HCT116 (cell line): ENCODE measurements at regions not wholly inside any gene's neighbourhood (a gene's known extent, or its start where the extent isn't known, plus 50 kb on each side); places are given as distances from the start of the nearest gene placed in this dataset.

Experiments used
- ATAC-seq: fragments of 200-7000 bp; cut with Tn5 transposase; 2 replicates; pipeline ENCODE4 v1.9.1; 2020; ENCODE audit warnings: mild to moderate bottlenecking, moderate library complexity
- BruUV-seq: library from RNA; stranded (reverse); fragments of 400-500 nt; replicated peaks from 2 replicates; lab custom pipeline; 2021; lab: Mats Ljungman, UMichigan
- CTCF ChIA-PET: fragments of 300-600 bp; sonication (Branson Sonifier 250); formaldehyde crosslinking; loops from one replicate; lab custom pipeline; 2021; ENCODE audit warnings: antibody characterized with exemption; lab: Charles Lee
- POLR2A ChIA-PET: fragments of 300-600, 350-600 bp; sonication (Branson Sonifier 250); formaldehyde crosslinking; loops from one replicate; lab custom pipeline; 2021; ENCODE audit warnings: antibody characterized with exemption; lab: Charles Lee
- RAD21 ChIA-PET, 2 experiments: fragments of 300-600 bp; sonication (Branson Sonifier 250); formaldehyde crosslinking; loops; one replicate each; lab custom pipeline; 2023; ENCODE audit warnings: low total read pairs in 2 of 2; ENCODE audit not compliant: uncharacterized antibody in 2 of 2, unreplicated experiment in 2 of 2, low non-redundant PET in 1 of 2; lab: Charles Lee
- DNase-seq: peaks from one replicate; pipeline ENCODE4 v3.0.0-alpha.2; 2010; ENCODE audit warnings: low read depth, low spot score
- H2AFZ ChIP-seq: fragments of 200-600 bp; shearing (Covaris generic), sonication (generic); 2 replicates; pipeline ENCODE4 v1.6.1; 2017; ENCODE audit warnings: low read depth, mixed run types, mixed read lengths, antibody characterized with exemption, low read length; ENCODE audit not compliant: poor library complexity, severe bottlenecking
- H3K27ac ChIP-seq: 2 replicates; pipeline ENCODE4 v1.5.1; 2012; ENCODE audit warnings: low read depth, low read length
- H3K27me3 ChIP-seq: fragments of 200-600 bp; sonication (generic); 2 replicates; pipeline ENCODE4 v1.6.1; 2016; ENCODE audit warnings: mixed run types, low read length, mixed read lengths; ENCODE audit not compliant: insufficient read depth
- H3K36me3 ChIP-seq, 2 experiments: fragments of 200-500 bp in 1 of 2; fragments of 200-600 bp in 1 of 2; sonication (Bioruptor generic) in 1 of 2; sonication (generic) in 1 of 2; 2 replicates each; pipeline versions ENCODE4 v1.5.1 to v1.6.1; 2014 to 2016; ENCODE audit warnings: low read length in 2 of 2, inconsistent platforms in 1 of 2, mixed read lengths in 1 of 2, mixed run types in 1 of 2; ENCODE audit not compliant: insufficient read depth in 2 of 2, control insufficient read depth in 1 of 2
- H3K4me1 ChIP-seq, 2 experiments: fragments of 200-600 bp in 1 of 2; sonication (generic) in 1 of 2; 2 replicates each; pipeline versions ENCODE4 v1.5.1 to v1.6.1; 2012 to 2017; ENCODE audit warnings: low read length in 2 of 2, inconsistent platforms in 1 of 2, mild to moderate bottlenecking in 1 of 2, mixed read lengths in 1 of 2, mixed run types in 1 of 2, moderate library complexity in 1 of 2; ENCODE audit not compliant: insufficient read depth in 2 of 2, control insufficient read depth in 1 of 2
- H3K4me2 ChIP-seq: fragments of 200-600 bp; sonication (generic); 2 replicates; pipeline ENCODE4 v1.6.1; 2017; ENCODE audit warnings: mixed run types, low read length, mixed read lengths
- H3K4me3 ChIP-seq, 2 experiments: fragments of 200-600 bp in 1 of 2; sonication (generic) in 1 of 2; replicated peaks in 1 of 2; 2 replicates each; pipeline ENCODE4 v1.5.1; 2011 to 2016; ENCODE audit warnings: low read length in 2 of 2, control low read depth in 1 of 2, low read depth in 1 of 2, mild to moderate bottlenecking in 1 of 2, mixed read lengths in 1 of 2, mixed run types in 1 of 2
- H3K79me2 ChIP-seq: fragments of 200-600 bp; sonication (generic); 2 replicates; pipeline ENCODE4 v1.6.1; 2017; ENCODE audit warnings: mild to moderate bottlenecking, mixed run types, low read length, moderate library complexity, mixed read lengths; ENCODE audit not compliant: insufficient read depth
- H3K9ac ChIP-seq: fragments of 200-600 bp; sonication (generic); 2 replicates; pipeline ENCODE4 v1.6.1; 2016; ENCODE audit warnings: low read length, mixed read lengths
- H3K9me2 ChIP-seq: fragments of 200-600 bp; sonication (generic), shearing (Covaris generic); 2 replicates; pipeline ENCODE4 v1.6.1; 2017; ENCODE audit warnings: mixed run types, mild to moderate bottlenecking, moderate library complexity; ENCODE audit not compliant: insufficient read depth
- H3K9me3 ChIP-seq, 2 experiments: fragments of 200-500 bp in 1 of 2; fragments of 200-600 bp in 1 of 2; sonication (Bioruptor generic) in 1 of 2; sonication (generic) in 1 of 2; 2 replicates each; pipeline ENCODE4 v1.6.1; 2014 to 2017; ENCODE audit warnings: low read length in 2 of 2, mixed read lengths in 2 of 2, inconsistent platforms in 1 of 2, low read depth in 1 of 2, mild to moderate bottlenecking in 1 of 2, mixed run types in 1 of 2, moderate library complexity in 1 of 2; ENCODE audit not compliant: control insufficient read depth in 1 of 2, insufficient read depth in 1 of 2
- H4K20me1 ChIP-seq: fragments of 200-600 bp; sonication (generic), shearing (Covaris generic); 2 replicates; pipeline ENCODE4 v1.6.1; 2017; ENCODE audit warnings: mixed run types, mild to moderate bottlenecking, moderate library complexity; ENCODE audit not compliant: insufficient read depth
- CTCF ChIP-seq, 3 experiments: fragments of 200-600 bp in 1 of 3; sonication (generic) in 1 of 3; IDR thresholded peaks in 2 of 3; conservative IDR thresholded peaks in 1 of 3; 2 replicates each; pipeline ENCODE4 v1.5.1; 2012 to 2017; ENCODE audit warnings: low read depth in 2 of 3, low read length in 2 of 3, antibody characterized with exemption in 1 of 3, borderline replicate concordance in 1 of 3, control low read depth in 1 of 3, mild to moderate bottlenecking in 1 of 3, mixed read lengths in 1 of 3, mixed run types in 1 of 3, moderate library complexity in 1 of 3; ENCODE audit not compliant: insufficient read depth in 1 of 3
- EGR1 ChIP-seq: IDR thresholded peaks from 2 replicates; pipeline ENCODE4 v1.6.1; 2012; ENCODE audit warnings: low read depth
- ELF1 ChIP-seq: IDR thresholded peaks from 2 replicates; pipeline ENCODE4 v1.6.1; 2012; ENCODE audit warnings: low read depth, borderline replicate concordance
- EZH2phosphoT487 ChIP-seq: fragments of 200-600 bp; IDR thresholded peaks from 2 replicates; pipeline ENCODE4 v1.6.1; 2018; ENCODE audit warnings: antibody characterized with exemption, borderline replicate concordance
- FOSL1 ChIP-seq: IDR thresholded peaks from 2 replicates; pipeline ENCODE4 v1.6.1; 2012; ENCODE audit warnings: low read depth
- JUND ChIP-seq: IDR thresholded peaks from 2 replicates; pipeline ENCODE4 v1.6.1; 2012
- MAX ChIP-seq: IDR thresholded peaks from 2 replicates; pipeline ENCODE4 v1.6.1; 2012
- POLR2A ChIP-seq: IDR thresholded peaks from 2 replicates; pipeline ENCODE4 v1.7.0; 2011; ENCODE audit warnings: borderline replicate concordance; ENCODE audit not compliant: insufficient read depth, insufficient read length; ENCODE audit errors: extremely low read depth
- RAD21 ChIP-seq: IDR thresholded peaks from 2 replicates; pipeline ENCODE4 v1.6.1; 2012; ENCODE audit warnings: low read depth, mild to moderate bottlenecking
- REST ChIP-seq: IDR thresholded peaks from 2 replicates; pipeline ENCODE4 v1.6.1; 2012; ENCODE audit warnings: low read depth
- TCF7L2 ChIP-seq: IDR thresholded peaks from 2 replicates; pipeline ENCODE4 v1.7.0; 2011; ENCODE audit warnings: borderline replicate concordance, inconsistent platforms; ENCODE audit not compliant: insufficient read depth, insufficient read length; ENCODE audit errors: extremely low read depth
- YY1 ChIP-seq: IDR thresholded peaks from 2 replicates; pipeline ENCODE4 v1.6.1; 2011; ENCODE audit warnings: low read length, low read depth, moderate library complexity, mild to moderate bottlenecking; ENCODE audit not compliant: insufficient replicate concordance; ENCODE audit errors: extremely low read depth
- ZFX ChIP-seq: fragments of 450-650 bp; IDR thresholded peaks from 2 replicates; pipeline ENCODE4 v1.6.1; 2017
- ZNF274 ChIP-seq: fragments of 200-500 bp; sonication (Bioruptor generic); IDR thresholded peaks from 2 replicates; pipeline ENCODE4 v1.6.1; 2014; ENCODE audit warnings: mild to moderate bottlenecking, low read depth, low read length, inconsistent platforms
- intact Hi-C: fragments of 100-400 bp; cut with micrococcal nuclease; formaldehyde crosslinking; loops from 2 replicates; pipeline ENCODE4 v1.10.0; 2022

- Histone ChIP-seq H3K9me3 (peaks cover 12 to 18% of the 10 kb centered on the region in 2 experiments; a peak in 2 of 4 replicates), H3K27ac (no peak overlapping the region), H3K4me3 (no peak overlapping the region), H3K27me3 (no peaks in the 10 kb centered on the region), H3K9ac (no peak overlapping the region), H3K9me2 (no peaks in the 10 kb centered on the region), H2AFZ (no peak overlapping the region), H3K4me2 (no peak overlapping the region), H4K20me1 (no peaks in the 10 kb centered on the region), H3K79me2 (no peaks in the 10 kb centered on the region), H3K36me3 (no peaks in the 10 kb centered on the region), H3K4me1 (no peaks in the 10 kb centered on the region)
- TF ChIP-seq TCF7L2: no peak
- TF ChIP-seq JUND: no peak
- TF ChIP-seq REST: no peak
- TF ChIP-seq YY1: no peak
- TF ChIP-seq RAD21: no peak
- no peak for ATAC-seq
- no TSS peak for BruUV-seq
- CTCF ChIA-PET: no interaction called here
- POLR2A ChIA-PET: no interaction called here
- RAD21 ChIA-PET: no interaction called here
- DNase-seq: no peak
- intact Hi-C loops: no loop called here
These were observed 1377.5 kb upstream of the CDH9 start for GRCh38 chr5:28415791-28416443.

GRCh38 chr5:28414619-28415018, 1376.2 kb upstream of the CDH9 start:
- no peak overlapping the region for H3K4me2 ChIP-seq
- H3K27ac ChIP-seq: no peak overlapping the region
- no peaks in the 10 kb centered on the region for H4K20me1 ChIP-seq
- no peaks in the 10 kb centered on the region for H3K4me1 ChIP-seq
- ChIA-PET CTCF (no interaction called here), RAD21 (no interaction called here), POLR2A (no interaction called here)
- no peaks in the 10 kb centered on the region for H3K27me3 ChIP-seq
- no peak overlapping the region for H3K4me3 ChIP-seq
- H3K9me2 ChIP-seq: no peaks in the 10 kb centered on the region
- H3K9ac ChIP-seq: no peak overlapping the region
- H3K36me3 ChIP-seq: no peaks in the 10 kb centered on the region
- DNase-seq: no peak
- no peak overlapping the region for H2AFZ ChIP-seq
- ATAC-seq: no peak
- no peaks in the 10 kb centered on the region for H3K79me2 ChIP-seq
- BruUV-seq: no TSS peak
- intact Hi-C loops: no loop called here
- peaks cover 16 to 24% of the 10 kb centered on the region in 2 experiments; a peak in 2 of 4 replicates for H3K9me3 ChIP-seq
- TF ChIP-seq TCF7L2: no peak
- TF ChIP-seq CTCF (IDR thresholded peaks at IDR 0.05 in 2 of 3, conservative IDR thresholded peaks at IDR 0.05 in 1 of 3; ENCODE audit: borderline replicate concordance in 1 of 3, insufficient read depth in 1 of 3, low read depth in 2 of 3, low read length in 2 of 3): no peak
- no peak for TF ChIP-seq ZFX
- no peak for TF ChIP-seq EZH2phosphoT487
- no peak for TF ChIP-seq ZNF274
- no peak for TF ChIP-seq YY1
- no peak for TF ChIP-seq EGR1
- no peak for TF ChIP-seq FOSL1
- TF ChIP-seq ELF1: no peak
- TF ChIP-seq POLR2A: no peak
- TF ChIP-seq MAX: no peak
